CD4-positive, alpha-beta memory T cell (primary cell): ENCODE measurements at regions not wholly inside any gene's neighbourhood (a gene's known extent, or its start where the extent isn't known, plus 50 kb on each side); places are given as distances from the start of the nearest gene placed in this dataset.

Experiments
- CTCF ChIA-PET: fragments of 350-600 bp; sonication (Branson Sonifier 250); formaldehyde crosslinking; loops from one replicate; lab custom pipeline; 2021; ENCODE audit warnings: inconsistent platforms; ENCODE audit not compliant: partially characterized antibody; lab: Charles Lee
- POLR2A ChIA-PET: fragments of 350-600 bp; sonication (Branson Sonifier 250); formaldehyde crosslinking; loops from one replicate; lab custom pipeline; 2021; ENCODE audit not compliant: partially characterized antibody; lab: Charles Lee
- DNase-seq, 5 donors: peaks; one replicate each; pipeline versions ENCODE4 v3.0.0 to v3.0.0-alpha.2; 2020 to 2022; ENCODE audit warnings: mixed read lengths in 1 of 5
- H3K27ac ChIP-seq: one replicate; pipeline ENCODE4 v1.7.0; 2013; ENCODE audit warnings: low read depth, low read length
- H3K27me3 ChIP-seq: 2 replicates; pipeline ENCODE4 v1.7.0; 2013; ENCODE audit warnings: mild to moderate bottlenecking, low read length, moderate library complexity; ENCODE audit not compliant: insufficient read depth
- H3K36me3 ChIP-seq: 2 replicates; pipeline ENCODE4 v1.7.0; 2013; ENCODE audit warnings: mild to moderate bottlenecking, low read length, moderate library complexity; ENCODE audit not compliant: insufficient read depth
- H3K4me1 ChIP-seq: 2 replicates; pipeline ENCODE4 v1.7.0; 2013; ENCODE audit warnings: mild to moderate bottlenecking, low read length, moderate library complexity; ENCODE audit not compliant: insufficient read depth
- H3K4me3 ChIP-seq, 2 donors: one replicate each; pipeline ENCODE4 v1.7.0; 2013; ENCODE audit warnings: low read length in 2 of 2, mild to moderate bottlenecking in 1 of 2
- H3K9me3 ChIP-seq, 2 donors: one replicate each; pipeline ENCODE4 v1.7.0; 2013; ENCODE audit warnings: low read length in 2 of 2, control low read depth in 1 of 2; ENCODE audit not compliant: control insufficient read depth in 1 of 2
- H3K27ac Mint-ChIP-seq, 7 donors: one replicate each; pipeline ENCODE4 v1.8.0; 2020 to 2021; ENCODE audit warnings: mixed read lengths in 7 of 7, mild to moderate bottlenecking in 6 of 7, inconsistent platforms in 3 of 7, moderate library complexity in 3 of 7
- H3K27me3 Mint-ChIP-seq, 2 donors: one replicate each; pipeline ENCODE4 v1.8.0; 2020 to 2021; ENCODE audit warnings: mixed read lengths in 2 of 2
- H3K36me3 Mint-ChIP-seq, 2 donors: one replicate each; pipeline ENCODE4 v1.8.0; 2020 to 2021; ENCODE audit warnings: mixed read lengths in 2 of 2, inconsistent platforms in 1 of 2, mild to moderate bottlenecking in 1 of 2
- H3K4me1 Mint-ChIP-seq, 4 donors: one replicate each; pipeline ENCODE4 v1.8.0; 2020 to 2021; ENCODE audit warnings: mixed read lengths in 4 of 4, mild to moderate bottlenecking in 1 of 4
- H3K4me3 Mint-ChIP-seq, 8 donors: one replicate each; pipeline ENCODE4 v1.8.0; 2020 to 2021; ENCODE audit warnings: mixed read lengths in 8 of 8, mild to moderate bottlenecking in 7 of 8, moderate library complexity in 6 of 8, inconsistent platforms in 3 of 8
- H3K9me3 Mint-ChIP-seq, 8 donors: one replicate each; pipeline ENCODE4 v1.8.0; 2020 to 2021; ENCODE audit warnings: mixed read lengths in 8 of 8, mild to moderate bottlenecking in 5 of 8, inconsistent platforms in 3 of 8, moderate library complexity in 1 of 8
- intact Hi-C: fragments of 100-400 bp; cut with micrococcal nuclease; formaldehyde crosslinking; loops from one replicate; pipeline ENCODE4 v1.15.1; 2023

DNA sequence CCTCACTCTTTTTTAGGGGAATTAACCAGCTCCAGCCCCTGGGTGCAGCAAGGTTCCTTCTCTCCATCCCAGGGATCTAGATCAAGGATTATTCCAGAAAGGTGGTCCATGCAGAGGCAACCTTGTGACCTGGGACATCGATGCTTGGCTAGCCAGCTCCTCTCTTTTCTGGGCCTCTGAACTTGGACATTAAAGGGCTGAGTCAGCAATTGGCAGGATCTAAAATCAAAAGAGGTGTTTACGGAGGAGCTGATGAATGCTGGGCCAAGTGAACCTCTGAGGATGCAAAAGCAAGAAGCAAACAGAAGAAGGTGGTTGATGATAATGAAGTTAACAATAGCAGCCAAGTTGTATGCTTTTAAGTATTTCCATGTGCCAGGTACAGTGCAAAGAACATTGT is 207.0 kb downstream of the MAF start:
- peaks cover 0 to 14% (median 7%) of the 10 kb centered on the region in 4 donors for H3K4me1 Mint-ChIP-seq
- Histone ChIP-seq H3K36me3 (no peaks in the 10 kb centered on the region), H3K4me1 (no peaks in the 10 kb centered on the region), H3K9me3 (no peaks in the 10 kb centered on the region), H3K27ac (no peak overlapping the region), H3K27me3 (no peaks in the 10 kb centered on the region), H3K4me3 (no peak overlapping the region)
- H3K36me3 Mint-ChIP-seq, result no peaks in the 10 kb centered on the region
- no peak overlapping the region for H3K4me3 Mint-ChIP-seq
- CTCF ChIA-PET, result interaction anchor here (1.2 kb wide), 1 partner anchor 14 kb away, joined by 3 read pairs; no protein-coding TSS in a partner anchor
- DNase-seq, result no peak
- intact Hi-C loops, result no loop called here
- H3K27me3 Mint-ChIP-seq, result no peaks in the 10 kb centered on the region
- H3K27ac Mint-ChIP-seq, result no peak overlapping the region
- POLR2A ChIA-PET, result no interaction called here
- H3K9me3 Mint-ChIP-seq, result no peaks in the 10 kb centered on the region

- intact Hi-C loops, result no loop called here
- Mint-ChIP-seq H3K27ac (peak overlapping the region in 1 of 7 donors; percentile 77), H3K9me3 (no peaks in the 10 kb centered on the region), H3K27me3 (no peaks in the 10 kb centered on the region), H3K36me3 (no peaks in the 10 kb centered on the region), H3K4me3 (no peak overlapping the region), H3K4me1 (peaks cover 0 to 14% (median 7%) of the 10 kb centered on the region in 4 donors)
- Histone ChIP-seq H3K27ac (no peak overlapping the region), H3K9me3 (no peaks in the 10 kb centered on the region), H3K4me3 (no peak overlapping the region), H3K36me3 (no peaks in the 10 kb centered on the region), H3K4me1 (no peaks in the 10 kb centered on the region), H3K27me3 (no peaks in the 10 kb centered on the region)
- ChIA-PET CTCF (no interaction called here), POLR2A (no interaction called here)
- DNase-seq, result no peak
Measured at GRCh38 chr16:79393127-79393526, 207.4 kb downstream of the MAF start.

- no peak for DNase-seq
- CTCF ChIA-PET, result no interaction called here
Measured at GRCh38 chr16:79392081-79392480, 208.5 kb downstream of the MAF start.

DNA sequence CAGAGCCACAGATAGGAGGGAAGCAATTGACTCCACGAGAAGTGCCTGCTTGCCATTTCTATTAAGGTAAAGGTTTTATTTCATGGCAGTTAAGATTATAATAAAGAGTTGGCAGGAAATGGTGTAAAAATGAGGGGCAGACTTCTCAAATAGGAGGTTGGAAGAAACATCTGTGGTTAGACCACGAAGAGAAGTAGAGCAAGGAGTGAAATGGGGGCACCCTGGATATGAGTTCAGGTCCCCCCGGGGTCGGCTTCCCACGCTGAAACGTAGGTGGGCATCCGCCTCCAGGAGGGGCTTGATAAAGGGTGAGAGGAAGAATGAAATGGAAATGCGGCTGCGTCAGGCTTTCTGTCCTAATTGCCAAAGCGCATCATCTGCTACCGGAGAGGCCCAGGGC is 209.1 kb downstream of the MAF start:
- Histone ChIP-seq H3K4me1 (no peaks in the 10 kb centered on the region), H3K36me3 (no peaks in the 10 kb centered on the region), H3K27ac (no peak overlapping the region), H3K9me3 (no peaks in the 10 kb centered on the region), H3K27me3 (no peaks in the 10 kb centered on the region), H3K4me3 (no peak overlapping the region)
- Mint-ChIP-seq H3K36me3 (no peaks in the 10 kb centered on the region), H3K27ac (peak overlapping the region in 3 of 7 donors; percentile 9 to 50 (median 45)), H3K4me1 (peaks cover 0 to 14% (median 7%) of the 10 kb centered on the region in 4 donors), H3K9me3 (no peaks in the 10 kb centered on the region), H3K4me3 (no peak overlapping the region), H3K27me3 (no peaks in the 10 kb centered on the region)
- intact Hi-C loops, result no loop called here
- ChIA-PET CTCF (no interaction called here), POLR2A (no interaction called here)
- no peak for DNase-seq

More at GRCh38 chr16:79392081-79392480, 208.5 kb downstream of the MAF start:
- intact Hi-C loops, result no loop called here
- H3K27ac Mint-ChIP-seq, result peak overlapping the region in 1 of 7 donors; percentile 51
- no peak overlapping the region for H3K4me3 Mint-ChIP-seq
- H3K27me3 ChIP-seq, result no peaks in the 10 kb centered on the region
- H3K27me3 Mint-ChIP-seq, result no peaks in the 10 kb centered on the region
- POLR2A ChIA-PET, result no interaction called here
- no peaks in the 10 kb centered on the region for H3K36me3 Mint-ChIP-seq
- H3K4me1 ChIP-seq, result no peaks in the 10 kb centered on the region
- H3K4me3 ChIP-seq, result no peak overlapping the region
- no peaks in the 10 kb centered on the region for H3K9me3 ChIP-seq
- peaks cover 0 to 14% (median 7%) of the 10 kb centered on the region in 4 donors for H3K4me1 Mint-ChIP-seq
- no peaks in the 10 kb centered on the region for H3K36me3 ChIP-seq
- no peak overlapping the region for H3K27ac ChIP-seq
- H3K9me3 Mint-ChIP-seq, result no peaks in the 10 kb centered on the region

GRCh38 chr16:79390481-79391051 is 210.0 kb downstream of the MAF start:
- Histone ChIP-seq H3K4me1 (no peaks in the 10 kb centered on the region), H3K27me3 (no peaks in the 10 kb centered on the region), H3K4me3 (no peak overlapping the region), H3K27ac (no peak overlapping the region), H3K9me3 (no peaks in the 10 kb centered on the region), H3K36me3 (no peaks in the 10 kb centered on the region)
- Mint-ChIP-seq H3K9me3 (no peaks in the 10 kb centered on the region), H3K4me1 (peaks cover 0 to 14% (median 6%) of the 10 kb centered on the region in 4 donors), H3K36me3 (no peaks in the 10 kb centered on the region), H3K27ac (no peak overlapping the region), H3K27me3 (no peaks in the 10 kb centered on the region), H3K4me3 (no peak overlapping the region)
- ChIA-PET POLR2A (no interaction called here), CTCF (interaction anchor here (0.7 kb wide), 1 partner anchor 224 kb away, joined by 4 read pairs; no protein-coding TSS in a partner anchor)
- intact Hi-C loops, result no loop called here
- no peak for DNase-seq

DNA sequence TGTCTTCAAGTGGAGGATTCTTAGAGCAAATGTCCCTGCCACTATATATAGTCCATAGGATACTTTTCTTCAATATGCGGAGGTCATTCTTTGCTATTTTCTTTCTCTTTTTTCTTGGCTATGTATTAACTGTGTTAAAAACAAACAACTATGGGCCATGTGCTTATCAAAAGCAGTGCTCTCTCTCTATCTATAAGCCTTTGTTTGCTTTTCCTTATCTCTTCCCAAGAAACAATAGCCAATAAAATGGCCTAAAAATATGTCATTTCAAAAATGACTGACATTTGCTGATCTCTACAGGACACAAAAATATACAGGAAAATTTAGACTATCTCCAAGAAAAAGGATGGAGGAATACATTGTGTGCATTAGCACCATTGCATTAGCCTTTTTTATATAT is 212.1 kb downstream of the MAF start:
- Histone ChIP-seq H3K9me3 (no peaks in the 10 kb centered on the region), H3K27ac (no peak overlapping the region), H3K36me3 (no peaks in the 10 kb centered on the region), H3K27me3 (no peaks in the 10 kb centered on the region), H3K4me1 (no peaks in the 10 kb centered on the region), H3K4me3 (no peak overlapping the region)
- DNase-seq, result no peak
- Mint-ChIP-seq H3K9me3 (no peaks in the 10 kb centered on the region), H3K4me3 (no peak overlapping the region), H3K27me3 (no peaks in the 10 kb centered on the region), H3K4me1 (peaks cover 0 to 10% (median 1%) of the 10 kb centered on the region in 4 donors), H3K36me3 (no peaks in the 10 kb centered on the region), H3K27ac (no peak overlapping the region)
- POLR2A ChIA-PET, result no interaction called here
- CTCF ChIA-PET, result no interaction called here
- intact Hi-C loops, result loop anchor here (10.0 kb wide), 1 partner anchor 114 kb away; no protein-coding TSS in a partner anchor

- no peaks in the 10 kb centered on the region for H3K27me3 ChIP-seq
- Mint-ChIP-seq H3K9me3 (no peaks in the 10 kb centered on the region), H3K4me3 (no peak overlapping the region), H3K4me1 (peaks cover 10 to 14% (median 13%) of the 10 kb centered on the region in 4 donors), H3K36me3 (no peaks in the 10 kb centered on the region), H3K27me3 (no peaks in the 10 kb centered on the region), H3K27ac (no peak overlapping the region)
- H3K27ac ChIP-seq, result no peak overlapping the region
- no peak for DNase-seq
- intact Hi-C loops, result loop anchor here (10.0 kb wide), 1 partner anchor 111 kb away; no protein-coding TSS in a partner anchor
- H3K9me3 ChIP-seq, result no peaks in the 10 kb centered on the region
- peaks cover 10% of the 10 kb centered on the region for H3K4me1 ChIP-seq
- no peaks in the 10 kb centered on the region for H3K36me3 ChIP-seq
- no peak overlapping the region for H3K4me3 ChIP-seq
- ChIA-PET POLR2A (no interaction called here), CTCF (interaction anchor here (1.2 kb wide), 1 partner anchor 115 kb away, joined by 3 read pairs; no protein-coding TSS in a partner anchor)
Measured at GRCh38 chr16:79386299-79386698, 214.2 kb downstream of the MAF start.
